HepG2 (cell line): ENCODE measurements at regions not wholly inside any gene's neighbourhood (a gene's known extent, or its start where the extent isn't known, plus 50 kb on each side); places are given as distances from the start of the nearest gene placed in this dataset.

ENCODE experiments used
- ATAC-seq: fragments of 200-7000 bp; cut with Tn5 transposase; 3 replicates; pipeline ENCODE4 v1.9.1; 2020; ENCODE audit warnings: mild to moderate bottlenecking, moderate library complexity
- BruUV-seq: library from RNA; stranded (reverse); fragments of 400-500 nt; replicated peaks from 2 replicates; lab custom pipeline; 2021; lab: Mats Ljungman, UMichigan
- CTCF ChIA-PET: fragments of 300-600 bp; formaldehyde crosslinking; extraction: SDS; loops from one replicate; lab custom pipeline; 2021; ENCODE audit warnings: low total read pairs, inconsistent platforms, low intra/inter-chr PET ratio; lab: Yijun Ruan, JAX
- POLR2A ChIA-PET: fragments of 350-600 bp; sonication (Branson Sonifier 250); formaldehyde crosslinking; loops from one replicate; lab custom pipeline; 2020; ENCODE audit warnings: antibody characterized with exemption, inconsistent platforms; lab: Yijun Ruan, JAX
- DNase-seq: peaks from one replicate; pipeline ENCODE4 v3.0.0-alpha.2; 2015; ENCODE audit warnings: low spot score
- FAIRE-seq: peaks from 3 replicates; lab custom pipeline; 2011; peaks lifted over from hg19 to GRCh38; lab: Jason Lieb, UNC
- H2AFZ ChIP-seq: one replicate; pipeline ENCODE4 v1.6.1; 2011; ENCODE audit warnings: low read length, inconsistent platforms
- H3K27ac ChIP-seq: fragments of 300-600 bp; 3 replicates; pipeline ENCODE4 v1.8.0; 2011; ENCODE audit warnings: mixed run types, mild to moderate bottlenecking, mixed read lengths, low read length, inconsistent platforms; ENCODE audit not compliant: insufficient read depth; ENCODE audit errors: extremely low read length
- H3K27me3 ChIP-seq, 2 experiments: fragments of 200-600 bp in 1 of 2; 2 replicates in 1 of 2; 3 replicates in 1 of 2; pipeline versions ENCODE4 v1.6.0 to v1.8.0; 2011; ENCODE audit warnings: low read length in 2 of 2, mild to moderate bottlenecking in 2 of 2, moderate library complexity in 2 of 2, inconsistent platforms in 1 of 2; ENCODE audit not compliant: insufficient read depth in 2 of 2, control insufficient read depth in 1 of 2
- H3K36me3 ChIP-seq, 2 experiments: fragments of 200-600 bp in 1 of 2; replicated peaks in 1 of 2; 2 replicates in 1 of 2; 3 replicates in 1 of 2; pipeline versions ENCODE4 v1.5.1 to v1.8.0; 2011; ENCODE audit warnings: low read length in 2 of 2, inconsistent platforms in 1 of 2; ENCODE audit not compliant: insufficient read depth in 2 of 2, control insufficient read depth in 1 of 2
- H3K4me1 ChIP-seq: 2 replicates; pipeline ENCODE4 v1.5.1; 2012; ENCODE audit warnings: low read length, inconsistent platforms; ENCODE audit not compliant: insufficient read depth
- H3K4me2 ChIP-seq: 2 replicates; pipeline ENCODE4 v1.6.0; 2011; ENCODE audit warnings: low read depth, low read length, inconsistent platforms
- H3K4me3 ChIP-seq, 3 experiments: fragments of 200-600 bp in 1 of 3; sonication (generic), shearing (Covaris generic) in 1 of 3; replicated peaks in 1 of 3; 2 replicates each; pipeline ENCODE4 v1.5.1; 2011 to 2016; ENCODE audit warnings: low read length in 3 of 3, inconsistent platforms in 2 of 3, low read depth in 2 of 3, mild to moderate bottlenecking in 2 of 3, control low read depth in 1 of 3, mixed read lengths in 1 of 3; ENCODE audit not compliant: insufficient read depth in 1 of 3
- H3K79me2 ChIP-seq: one replicate; pipeline ENCODE4 v1.6.1; 2011; ENCODE audit warnings: low read length, inconsistent platforms; ENCODE audit not compliant: insufficient read depth
- H3K9ac ChIP-seq: 2 replicates; pipeline ENCODE4 v1.6.0; 2011; ENCODE audit warnings: mild to moderate bottlenecking, low read depth, low read length, inconsistent platforms; ENCODE audit not compliant: insufficient read depth
- H3K9me3 ChIP-seq: 2 replicates; pipeline ENCODE4 v1.5.1; 2012; ENCODE audit warnings: mild to moderate bottlenecking, low read length
- H4K20me1 ChIP-seq: 2 replicates; pipeline ENCODE4 v1.6.0; 2011; ENCODE audit warnings: inconsistent platforms, mild to moderate bottlenecking, low read length, moderate library complexity; ENCODE audit not compliant: insufficient read depth
- CCDC6 ChIP-seq: sonication (generic); formaldehyde crosslinking; IDR thresholded peaks from 2 replicates; pipeline ENCODE4 v1.8.1; 2022; ENCODE audit warnings: mild to moderate bottlenecking, missing genetic modification reagents, moderate library complexity
- DRAP1 ChIP-seq: IDR thresholded peaks from 2 replicates; pipeline ENCODE4 v1.6.1; 2016; ENCODE audit warnings: missing genetic modification reagents, missing compliant biosample characterization
- GZF1 ChIP-seq: sonication (generic); formaldehyde crosslinking; IDR thresholded peaks from 2 replicates; pipeline ENCODE4 v1.5.1; 2020; ENCODE audit warnings: mild to moderate bottlenecking, missing genetic modification reagents
- KLF12 ChIP-seq: sonication (generic); formaldehyde crosslinking; IDR thresholded peaks from 2 replicates; pipeline ENCODE4 v1.4.0; 2020; ENCODE audit warnings: missing genetic modification reagents, borderline replicate concordance
- MAF1 ChIP-seq: sonication (generic); formaldehyde crosslinking; IDR thresholded peaks from 2 replicates; pipeline ENCODE4 v1.5.0; 2020; ENCODE audit warnings: missing genetic modification reagents, borderline replicate concordance
- MTF2 ChIP-seq: sonication (generic); formaldehyde crosslinking; IDR thresholded peaks from 2 replicates; pipeline ENCODE4 v1.5.0; 2020; ENCODE audit warnings: missing genetic modification reagents, borderline replicate concordance
- NFATC3 ChIP-seq: sonication (generic); formaldehyde crosslinking; IDR thresholded peaks from 2 replicates; pipeline ENCODE4 v1.5.1; 2020; ENCODE audit warnings: mild to moderate bottlenecking, missing genetic modification reagents
- NR2F1 ChIP-seq, 2 experiments: fragments of 450-650 bp in 1 of 2; formaldehyde crosslinking in 1 of 2; IDR thresholded peaks; 2 replicates each; pipeline versions ENCODE4 v1.5.0 to v1.6.1; 2016 to 2020; ENCODE audit warnings: mild to moderate bottlenecking in 1 of 2, missing compliant biosample characterization in 1 of 2, missing genetic modification reagents in 1 of 2, moderate library complexity in 1 of 2
- RFX3 ChIP-seq: IDR thresholded peaks from 2 replicates; pipeline ENCODE4 v1.6.1; 2016; ENCODE audit warnings: missing biosample characterization, missing genetic modification reagents
- SRSF9 ChIP-seq: fragments of 200-400 bp; formaldehyde crosslinking; IDR thresholded peaks from 2 replicates; pipeline ENCODE4 v1.6.1; 2018; ENCODE audit warnings: borderline replicate concordance, mild to moderate bottlenecking, low read depth, low read length; ENCODE audit not compliant: insufficient read depth, poor library complexity, severe bottlenecking
- ZNF329 ChIP-seq: sonication (generic); formaldehyde crosslinking; IDR thresholded peaks from 2 replicates; pipeline ENCODE4 v1.9.0; 2021; ENCODE audit warnings: low read depth, mild to moderate bottlenecking, missing genetic modification reagents
- ZNF350 ChIP-seq: sonication (generic); formaldehyde crosslinking; IDR thresholded peaks from 2 replicates; pipeline ENCODE4 v1.4.0; 2020; ENCODE audit warnings: mild to moderate bottlenecking, low read depth, missing genetic modification reagents, borderline replicate concordance
- ZNF629 ChIP-seq: sonication (generic); formaldehyde crosslinking; conservative IDR thresholded peaks from 2 replicates; pipeline ENCODE4 v1.5.0; 2020; ENCODE audit warnings: missing genetic modification reagents
- ZXDC ChIP-seq: sonication (generic); formaldehyde crosslinking; IDR thresholded peaks from 2 replicates; pipeline ENCODE4 v1.5.0; 2020; ENCODE audit warnings: mild to moderate bottlenecking, missing genetic modification reagents
- WGBS: methylation state at CpG from one replicate; pipeline ENCODE4 v1.1.6; 2017; ENCODE audit warnings: low lambda C conversion rate; 5-methylcytosine and 5-hydroxymethylcytosine counted together
- in situ Hi-C: cut with HindIII; loops from 2 replicates; pipeline ENCODE4 v1.10.0; 2017; ENCODE audit warnings: low pct_unique_long_range_greater_than_20kb; ENCODE audit not compliant: extremely low pct_ligation_motif_present
- intact Hi-C: fragments of 100-400 bp; cut with micrococcal nuclease; formaldehyde crosslinking; loops from one replicate; pipeline ENCODE4 v1.10.0; 2022; ENCODE audit not compliant: unreplicated experiment
- TF ChIP-seq, protein P1 (sequence below): sonication (generic); formaldehyde crosslinking; IDR thresholded peaks from 2 replicates; pipeline ENCODE4 v1.4.0; 2020; ENCODE audit warnings: missing genetic modification reagents, mild to moderate bottlenecking, borderline replicate concordance
- TF ChIP-seq, protein P2 (sequence below): sonication (generic); formaldehyde crosslinking; IDR thresholded peaks from 2 replicates; pipeline ENCODE4 v1.4.0; 2020; ENCODE audit warnings: missing genetic modification reagents, borderline replicate concordance

- TF ChIP-seq, protein P1, sequence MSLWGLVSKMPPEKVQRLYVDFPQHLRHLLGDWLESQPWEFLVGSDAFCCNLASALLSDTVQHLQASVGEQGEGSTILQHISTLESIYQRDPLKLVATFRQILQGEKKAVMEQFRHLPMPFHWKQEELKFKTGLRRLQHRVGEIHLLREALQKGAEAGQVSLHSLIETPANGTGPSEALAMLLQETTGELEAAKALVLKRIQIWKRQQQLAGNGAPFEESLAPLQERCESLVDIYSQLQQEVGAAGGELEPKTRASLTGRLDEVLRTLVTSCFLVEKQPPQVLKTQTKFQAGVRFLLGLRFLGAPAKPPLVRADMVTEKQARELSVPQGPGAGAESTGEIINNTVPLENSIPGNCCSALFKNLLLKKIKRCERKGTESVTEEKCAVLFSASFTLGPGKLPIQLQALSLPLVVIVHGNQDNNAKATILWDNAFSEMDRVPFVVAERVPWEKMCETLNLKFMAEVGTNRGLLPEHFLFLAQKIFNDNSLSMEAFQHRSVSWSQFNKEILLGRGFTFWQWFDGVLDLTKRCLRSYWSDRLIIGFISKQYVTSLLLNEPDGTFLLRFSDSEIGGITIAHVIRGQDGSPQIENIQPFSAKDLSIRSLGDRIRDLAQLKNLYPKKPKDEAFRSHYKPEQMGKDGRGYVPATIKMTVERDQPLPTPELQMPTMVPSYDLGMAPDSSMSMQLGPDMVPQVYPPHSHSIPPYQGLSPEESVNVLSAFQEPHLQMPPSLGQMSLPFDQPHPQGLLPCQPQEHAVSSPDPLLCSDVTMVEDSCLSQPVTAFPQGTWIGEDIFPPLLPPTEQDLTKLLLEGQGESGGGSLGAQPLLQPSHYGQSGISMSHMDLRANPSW: no peak
- TF ChIP-seq NR2F1 (CRISPR knock-in tag; IDR thresholded peaks at IDR 0.05) (no peak), SRSF9 (no peak), MAF1 (CRISPR knock-in tag) (no peak), ZNF629 (no peak)
- TF ChIP-seq, protein P2, sequence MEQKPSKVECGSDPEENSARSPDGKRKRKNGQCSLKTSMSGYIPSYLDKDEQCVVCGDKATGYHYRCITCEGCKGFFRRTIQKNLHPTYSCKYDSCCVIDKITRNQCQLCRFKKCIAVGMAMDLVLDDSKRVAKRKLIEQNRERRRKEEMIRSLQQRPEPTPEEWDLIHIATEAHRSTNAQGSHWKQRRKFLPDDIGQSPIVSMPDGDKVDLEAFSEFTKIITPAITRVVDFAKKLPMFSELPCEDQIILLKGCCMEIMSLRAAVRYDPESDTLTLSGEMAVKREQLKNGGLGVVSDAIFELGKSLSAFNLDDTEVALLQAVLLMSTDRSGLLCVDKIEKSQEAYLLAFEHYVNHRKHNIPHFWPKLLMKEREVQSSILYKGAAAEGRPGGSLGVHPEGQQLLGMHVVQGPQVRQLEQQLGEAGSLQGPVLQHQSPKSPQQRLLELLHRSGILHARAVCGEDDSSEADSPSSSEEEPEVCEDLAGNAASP (CRISPR knock-in tag): no peak
- TF ChIP-seq, all 625 proteins: peak for 0
Observed at GRCh38 chrX:8075636-8076035, 95.4 kb downstream of the VCX2 start (continued).

DNA sequence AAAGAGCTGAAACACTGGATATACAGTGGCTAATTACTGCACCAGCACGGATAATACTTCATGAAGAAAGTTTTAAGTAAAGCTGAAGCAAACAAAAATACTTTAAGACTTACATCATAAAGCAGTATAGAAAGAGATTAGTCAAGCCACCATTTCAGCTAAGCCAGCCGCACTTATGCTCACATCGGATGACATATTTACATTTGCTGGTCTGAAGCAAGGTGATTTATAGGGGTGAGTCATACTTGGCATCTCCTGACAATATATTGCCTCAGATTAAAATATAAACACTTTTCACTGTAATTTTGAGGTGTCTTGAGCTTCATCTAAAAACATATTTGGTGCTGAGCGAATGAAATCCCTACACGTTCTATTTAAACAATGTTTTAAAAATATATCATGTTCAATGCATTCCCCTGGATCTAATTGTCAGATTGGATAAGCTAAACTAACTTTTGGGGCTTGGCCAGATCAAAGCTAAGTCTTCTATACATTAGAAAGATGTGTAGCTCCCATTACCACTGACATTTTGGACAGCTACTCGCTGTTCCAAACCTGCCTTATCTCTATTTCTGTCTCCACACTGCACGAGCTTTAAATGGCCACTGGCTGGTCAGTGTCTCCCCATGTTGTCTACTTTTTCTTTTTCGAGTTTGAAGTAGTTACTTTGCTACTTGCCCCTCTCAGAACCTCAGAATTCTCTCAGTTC is 103.2 kb downstream of the VCX2 start:
- no peak overlapping the region for H2AFZ ChIP-seq
- no peak overlapping the region for H3K27ac ChIP-seq
- no peaks in the 10 kb centered on the region for H3K79me2 ChIP-seq
- H3K36me3 ChIP-seq: no peaks in the 10 kb centered on the region
- no peak overlapping the region for H3K4me3 ChIP-seq
- in situ Hi-C loops (no loop called here), intact Hi-C loops (no loop called here)
- no peaks in the 10 kb centered on the region for H4K20me1 ChIP-seq
- no peaks in the 10 kb centered on the region for H3K9me3 ChIP-seq
- H3K4me2 ChIP-seq: no peak overlapping the region
- DNase-seq (no peak), FAIRE-seq (no peak), ATAC-seq (no peak)
- CTCF ChIA-PET: no interaction called here
- WGBS: 77% methylated on average over 7 of the region's 8 CpGs
- no peaks in the 10 kb centered on the region for H3K4me1 ChIP-seq
- no peaks in the 10 kb centered on the region for H3K27me3 ChIP-seq
- no peak overlapping the region for H3K9ac ChIP-seq
- POLR2A ChIA-PET: no interaction called here
- no TSS peak for BruUV-seq
- no peak for TF ChIP-seq CCDC6 (CRISPR knock-in tag)
- no peak for TF ChIP-seq KLF12
- TF ChIP-seq GZF1 (CRISPR knock-in tag): no peak
- TF ChIP-seq RFX3 (CRISPR knock-in tag): no peak
- no peak for TF ChIP-seq DRAP1
- TF ChIP-seq ZNF350 (CRISPR knock-in tag): no peak
- TF ChIP-seq ZNF329: no peak
- no peak for TF ChIP-seq NFATC3
- TF ChIP-seq MTF2 (CRISPR knock-in tag): no peak
- no peak for TF ChIP-seq ZXDC
